Osteocyte (in vitro differentiated cells): ENCODE measurements at regions not wholly inside any gene's neighbourhood (a gene's known extent, or its start where the extent isn't known, plus 50 kb on each side); places are given as distances from the start of the nearest gene placed in this dataset.

ENCODE experiments used
- DNase-seq: peaks from one replicate; pipeline ENCODE4 v3.0.0; 2021; ENCODE audit warnings: mixed read lengths; ENCODE audit not compliant: unreplicated experiment; ENCODE audit errors: extremely low spot score
- H3K27ac Mint-ChIP-seq: one replicate; pipeline ENCODE4 v1.8.0; 2021; ENCODE audit warnings: mild to moderate bottlenecking, mixed read lengths; ENCODE audit not compliant: unreplicated experiment
- H3K27me3 Mint-ChIP-seq: one replicate; pipeline ENCODE4 v1.8.0; 2021; ENCODE audit warnings: mixed read lengths; ENCODE audit not compliant: unreplicated experiment
- H3K36me3 Mint-ChIP-seq: one replicate; pipeline ENCODE4 v1.8.0; 2021; ENCODE audit warnings: mixed read lengths; ENCODE audit not compliant: unreplicated experiment
- H3K4me1 Mint-ChIP-seq: one replicate; pipeline ENCODE4 v1.8.0; 2021; ENCODE audit warnings: mixed read lengths; ENCODE audit not compliant: unreplicated experiment
- H3K4me3 Mint-ChIP-seq: one replicate; pipeline ENCODE4 v1.8.0; 2021; ENCODE audit warnings: mild to moderate bottlenecking, moderate library complexity, mixed read lengths; ENCODE audit not compliant: unreplicated experiment
- H3K9me3 Mint-ChIP-seq: one replicate; pipeline ENCODE4 v1.8.0; 2021; ENCODE audit warnings: mixed read lengths; ENCODE audit not compliant: unreplicated experiment
- CTCF ChIP-seq: fragments of 200-600 bp; sonication (generic); IDR thresholded peaks from 2 replicates; pipeline ENCODE4 v1.5.0; 2021; ENCODE audit warnings: antibody characterized with exemption, mild to moderate bottlenecking, moderate library complexity

- no peak for DNase-seq
- no peak for TF ChIP-seq CTCF
- Mint-ChIP-seq H3K27ac (no peak overlapping the region), H3K36me3 (no peaks in the 10 kb centered on the region), H3K9me3 (no peaks in the 10 kb centered on the region), H3K4me1 (no peaks in the 10 kb centered on the region), H3K4me3 (no peak overlapping the region), H3K27me3 (no peaks in the 10 kb centered on the region)
Observed at GRCh38 chr9:31873722-31874121, 510.7 kb upstream of the ACO1 start.

DNA sequence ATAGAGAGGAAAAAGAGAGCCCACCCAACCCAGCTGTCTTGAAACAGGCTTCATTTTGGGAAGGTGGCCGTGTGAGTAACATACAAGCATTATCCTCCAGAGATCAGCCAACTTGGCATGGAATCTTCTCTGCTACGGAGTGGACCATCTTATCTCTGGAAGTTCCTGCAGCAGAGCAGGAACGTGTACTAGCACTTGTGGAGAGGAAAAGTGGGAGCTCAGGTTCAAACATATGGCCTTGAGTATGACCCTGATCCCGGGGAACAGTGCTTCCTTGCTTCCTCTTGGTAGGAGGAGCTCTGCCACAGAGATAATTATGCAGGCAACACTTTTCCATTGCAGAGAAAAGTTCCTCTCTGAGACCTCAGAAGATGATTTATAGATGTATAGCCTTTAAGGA is 490.4 kb upstream of the ACO1 start:
- Mint-ChIP-seq H3K36me3 (no peaks in the 10 kb centered on the region), H3K9me3 (peaks cover 8% of the 10 kb centered on the region), H3K27me3 (no peaks in the 10 kb centered on the region), H3K27ac (no peak overlapping the region), H3K4me3 (no peak overlapping the region), H3K4me1 (no peaks in the 10 kb centered on the region)
- TF ChIP-seq CTCF = no peak
- no peak for DNase-seq

GRCh38 chr9:31908158-31908890 is 476.1 kb upstream of the ACO1 start:
- no peak for TF ChIP-seq CTCF
- Mint-ChIP-seq H3K27me3 (no peaks in the 10 kb centered on the region), H3K4me1 (no peaks in the 10 kb centered on the region), H3K4me3 (no peak overlapping the region), H3K9me3 (peaks cover 15% of the 10 kb centered on the region), H3K36me3 (no peaks in the 10 kb centered on the region), H3K27ac (no peak overlapping the region)
- no peak for DNase-seq

GRCh38 chr9:31908891-31909480 is 475.5 kb upstream of the ACO1 start:
- no peak for DNase-seq
- H3K27me3 Mint-ChIP-seq = no peaks in the 10 kb centered on the region
- H3K9me3 Mint-ChIP-seq = peaks cover 10% of the 10 kb centered on the region
- TF ChIP-seq CTCF = no peak
- no peak overlapping the region for H3K4me3 Mint-ChIP-seq
- no peaks in the 10 kb centered on the region for H3K36me3 Mint-ChIP-seq
- no peak overlapping the region for H3K27ac Mint-ChIP-seq
- no peaks in the 10 kb centered on the region for H3K4me1 Mint-ChIP-seq

DNA sequence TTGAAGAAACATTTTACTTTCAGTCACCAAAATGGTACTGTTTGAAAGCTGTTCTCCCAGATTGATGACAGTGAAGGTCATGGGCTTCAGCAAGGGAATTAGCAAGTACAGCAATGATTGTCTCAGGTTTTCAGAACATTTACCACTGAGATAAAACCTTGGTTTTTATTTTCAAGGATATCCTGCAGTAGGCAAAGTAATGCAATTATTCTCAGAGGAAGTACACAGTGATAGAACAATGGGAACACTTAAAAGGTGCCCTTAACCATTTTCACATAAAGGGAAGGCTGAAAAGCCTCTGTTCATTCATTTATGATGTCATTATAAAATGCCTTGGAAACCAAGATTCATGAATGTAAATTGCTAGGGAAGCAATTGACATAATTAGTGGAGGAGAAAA is 471.8 kb upstream of the ACO1 start:
- TF ChIP-seq CTCF = no peak
- no peak for DNase-seq
- H3K27me3 Mint-ChIP-seq = no peaks in the 10 kb centered on the region
- H3K4me3 Mint-ChIP-seq = no peak overlapping the region
- no peaks in the 10 kb centered on the region for H3K4me1 Mint-ChIP-seq
- H3K36me3 Mint-ChIP-seq = no peaks in the 10 kb centered on the region
- H3K27ac Mint-ChIP-seq = no peak overlapping the region
- peaks cover 5% of the 10 kb centered on the region for H3K9me3 Mint-ChIP-seq
